Fibroblast of villous mesenchyme (primary cell): ENCODE measurements at regions not wholly inside any gene's neighbourhood (a gene's known extent, or its start where the extent isn't known, plus 50 kb on each side); places are given as distances from the start of the nearest gene placed in this dataset.

Source experiments
- DNase-seq: peaks from one replicate; pipeline ENCODE4 v3.0.0-alpha.2; 2010; ENCODE audit warnings: low read depth
- H3K4me3 ChIP-seq: 2 replicates; pipeline ENCODE4 v1.5.1; 2011; ENCODE audit warnings: low read depth, mild to moderate bottlenecking, low read length
- TF ChIP-seq, protein P1 (sequence below): IDR thresholded peaks from 2 replicates; pipeline ENCODE4 v1.5.1; 2012; ENCODE audit warnings: low read depth, mild to moderate bottlenecking, low read length; ENCODE audit not compliant: insufficient read depth

DNA sequence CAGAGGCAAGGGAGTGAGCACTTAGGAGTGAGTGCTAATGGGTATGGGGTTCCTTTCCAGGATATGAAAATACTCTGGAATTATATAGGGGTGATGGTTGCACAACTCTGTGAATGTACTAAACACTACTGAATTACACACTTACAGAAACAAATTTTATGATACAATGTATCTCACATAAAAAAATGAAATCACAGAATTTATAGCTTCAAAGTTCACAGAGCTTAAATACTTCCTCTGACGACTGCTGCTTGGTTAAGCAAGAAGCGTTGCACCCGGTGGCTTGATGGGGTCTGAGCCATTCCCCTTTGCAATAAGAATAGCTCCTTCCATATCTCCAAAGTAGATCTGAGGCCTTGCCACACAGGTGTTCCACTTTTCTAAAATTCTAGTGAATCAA is 835.1 kb downstream of the TSN start:
- DNase-seq, result no peak
- TF ChIP-seq, protein P1, sequence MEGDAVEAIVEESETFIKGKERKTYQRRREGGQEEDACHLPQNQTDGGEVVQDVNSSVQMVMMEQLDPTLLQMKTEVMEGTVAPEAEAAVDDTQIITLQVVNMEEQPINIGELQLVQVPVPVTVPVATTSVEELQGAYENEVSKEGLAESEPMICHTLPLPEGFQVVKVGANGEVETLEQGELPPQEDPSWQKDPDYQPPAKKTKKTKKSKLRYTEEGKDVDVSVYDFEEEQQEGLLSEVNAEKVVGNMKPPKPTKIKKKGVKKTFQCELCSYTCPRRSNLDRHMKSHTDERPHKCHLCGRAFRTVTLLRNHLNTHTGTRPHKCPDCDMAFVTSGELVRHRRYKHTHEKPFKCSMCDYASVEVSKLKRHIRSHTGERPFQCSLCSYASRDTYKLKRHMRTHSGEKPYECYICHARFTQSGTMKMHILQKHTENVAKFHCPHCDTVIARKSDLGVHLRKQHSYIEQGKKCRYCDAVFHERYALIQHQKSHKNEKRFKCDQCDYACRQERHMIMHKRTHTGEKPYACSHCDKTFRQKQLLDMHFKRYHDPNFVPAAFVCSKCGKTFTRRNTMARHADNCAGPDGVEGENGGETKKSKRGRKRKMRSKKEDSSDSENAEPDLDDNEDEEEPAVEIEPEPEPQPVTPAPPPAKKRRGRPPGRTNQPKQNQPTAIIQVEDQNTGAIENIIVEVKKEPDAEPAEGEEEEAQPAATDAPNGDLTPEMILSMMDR, result no peak

GRCh38 chr2:122595065-122595464 is 839.6 kb downstream of the TSN start:
- no peak overlapping the region for H3K4me3 ChIP-seq
- peak; percentile 5 for DNase-seq
- TF ChIP-seq, protein P1, result no peak

More for the DNA sequence above, 835.1 kb downstream of the TSN start:
- H3K4me3 ChIP-seq, result no peak overlapping the region

GRCh38 chr2:122596598-122596997 is 841.1 kb downstream of the TSN start:
- no peak overlapping the region for H3K4me3 ChIP-seq
- TF ChIP-seq, protein P1, result no peak
- no peak for DNase-seq

GRCh38 chr2:122598784-122599183 is 843.3 kb downstream of the TSN start:
- no peak overlapping the region for H3K4me3 ChIP-seq
- TF ChIP-seq, protein P1, result no peak
- no peak for DNase-seq

DNA sequence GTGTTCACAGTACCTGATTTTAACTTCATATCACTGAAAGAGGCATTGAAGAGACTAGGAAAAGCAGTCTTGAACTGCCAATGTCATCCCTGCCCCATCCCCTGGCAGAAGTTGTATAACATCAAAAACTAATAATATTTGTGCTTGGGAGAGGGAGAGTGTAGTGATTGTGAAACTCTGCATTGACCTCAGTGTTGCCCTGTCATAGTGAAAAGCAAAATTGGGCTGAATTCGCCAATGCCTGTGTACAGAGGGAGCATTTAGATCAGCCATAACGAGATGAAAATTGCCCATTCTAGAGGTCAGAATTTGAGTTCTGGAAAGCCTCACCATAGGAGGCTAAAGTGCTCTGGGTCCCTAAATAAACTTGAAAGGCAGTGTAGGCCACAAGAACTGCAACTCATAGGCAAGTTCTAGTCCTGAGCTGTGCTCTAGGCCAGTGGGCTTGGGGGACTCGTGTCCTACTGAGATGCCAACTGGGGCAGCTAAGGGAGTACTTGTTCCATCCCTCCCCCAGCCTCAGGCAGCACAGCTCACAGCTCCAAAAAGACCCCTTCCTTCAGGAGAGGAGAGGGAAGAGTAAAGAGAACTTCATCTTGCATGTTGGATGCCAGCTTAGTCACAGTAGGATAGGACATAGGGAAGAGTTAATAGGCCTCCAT is 855.6 kb downstream of the TSN start:
- no peak overlapping the region for H3K4me3 ChIP-seq

GRCh38 chr2:122622934-122623333 is 867.5 kb downstream of the TSN start:
- TF ChIP-seq, protein P1, result no peak
- no peak for DNase-seq
- no peak overlapping the region for H3K4me3 ChIP-seq

More for the DNA sequence above, 855.6 kb downstream of the TSN start:
- TF ChIP-seq, protein P1, result no peak
- no peak for DNase-seq

DNA sequence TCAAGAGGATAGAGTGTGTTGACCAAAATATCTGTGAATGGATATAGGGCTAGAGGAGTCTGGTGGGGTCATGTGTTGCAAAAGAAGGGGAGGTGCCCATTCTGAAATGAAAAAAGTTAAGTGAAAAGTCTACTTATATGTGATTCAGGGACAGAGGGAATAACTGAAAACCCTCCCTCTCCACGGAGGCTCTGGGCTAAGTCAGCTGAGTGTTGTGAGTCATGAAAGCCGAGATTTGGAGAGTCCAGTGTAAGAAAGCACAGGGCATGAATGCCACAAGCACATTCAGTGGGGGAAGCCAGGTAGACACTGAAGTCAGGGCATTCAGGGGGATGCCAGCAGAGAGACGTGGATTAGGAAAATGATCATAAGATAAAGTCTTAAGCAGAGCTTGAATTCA is 871.9 kb downstream of the TSN start:
- DNase-seq, result no peak
- H3K4me3 ChIP-seq, result no peak overlapping the region
- TF ChIP-seq, protein P1, result no peak
